ENCODE measurements at regions not wholly inside any gene's neighbourhood (a gene's known extent, or its start where the extent isn't known, plus 50 kb on each side); places are given as distances from the start of the nearest gene placed in this dataset.

DNA sequence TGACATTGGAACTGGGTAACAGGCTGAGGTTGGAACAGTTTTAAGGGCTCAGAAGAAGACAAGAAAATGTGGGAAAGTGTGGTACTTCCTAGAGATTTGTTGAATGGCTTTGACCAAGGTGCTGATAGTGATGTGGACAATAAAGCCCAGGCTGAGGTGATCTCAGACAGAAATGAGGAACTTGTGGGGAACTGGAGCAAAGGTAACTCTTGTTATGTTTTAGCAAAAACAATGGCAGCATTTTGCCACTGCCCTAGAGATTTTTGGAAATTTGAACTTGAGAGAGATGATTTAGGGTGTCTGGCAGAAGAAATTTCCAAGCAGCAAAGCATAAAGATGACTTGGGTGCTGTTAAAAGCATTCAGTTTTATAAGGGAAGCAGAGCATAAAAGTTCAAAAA lies 474.7 kb upstream of the ADGRB3 start:
- no peaks in the 10 kb centered on the region for H3K79me1 ChIP-seq (ENCODE audit: low read depth, low read length)
- H3K18ac ChIP-seq (ENCODE audit: low read length): no peak overlapping the region
- no peak overlapping the region for H2BK12ac ChIP-seq (ENCODE audit: low read length)
- no peak overlapping the region for H3K4me2 ChIP-seq (ENCODE audit: insufficient read depth, low read length, poor library complexity, severe bottlenecking)
- no peak overlapping the region for H3K4ac ChIP-seq (ENCODE audit: low read length)
- no peak overlapping the region for H3K23ac ChIP-seq (ENCODE audit: low read depth, low read length, poor library complexity)
- H3K9me3 ChIP-seq (replicated peaks in 1 of 2; ENCODE audit: control insufficient read depth in 2 of 2, insufficient read depth in 1 of 2, low read depth in 1 of 2, low read length in 2 of 2): peaks cover 3 to 4% of the 10 kb centered on the region in 2 donors
- no peaks in the 10 kb centered on the region for H3K27me3 ChIP-seq (ENCODE audit: control insufficient read depth in 3 of 3, insufficient read depth in 3 of 3, low read depth in 1 of 3, low read length in 3 of 3)
- H2BK5ac ChIP-seq (ENCODE audit: low read length): no peak overlapping the region
- H2BK120ac ChIP-seq (ENCODE audit: low read depth, low read length): no peak overlapping the region
- no peaks in the 10 kb centered on the region for H3K36me3 ChIP-seq (replicated peaks in 1 of 2; ENCODE audit: control insufficient read depth in 2 of 2, insufficient read depth in 2 of 2, low read length in 2 of 2)
- H2AK5ac ChIP-seq (ENCODE audit: low read depth, low read length): no peak overlapping the region
- no peak overlapping the region for H3K9ac ChIP-seq (ENCODE audit: low read depth, low read length, poor library complexity)
- no peak overlapping the region for H2BK15ac ChIP-seq (ENCODE audit: low read length)
- H3K4me1 ChIP-seq (ENCODE audit: control insufficient read depth in 2 of 2, insufficient read depth in 1 of 2, low read depth in 1 of 2, low read length in 2 of 2): no peaks in the 10 kb centered on the region
- H3K14ac ChIP-seq (ENCODE audit: low read length): no peak overlapping the region
- H3K27ac ChIP-seq (replicated peaks; ENCODE audit: low read length): no peak overlapping the region
- DNase-seq (ENCODE audit: low spot score): no peak
- no peak overlapping the region for H2AFZ ChIP-seq (ENCODE audit: low read length)
- no peak overlapping the region for H3K4me3 ChIP-seq (ENCODE audit: low read length in 2 of 2)
- H4K91ac ChIP-seq (ENCODE audit: low read depth, low read length, poor library complexity): no peak overlapping the region
- H4K8ac ChIP-seq (ENCODE audit: low read depth, low read length): no peak overlapping the region

DNA sequence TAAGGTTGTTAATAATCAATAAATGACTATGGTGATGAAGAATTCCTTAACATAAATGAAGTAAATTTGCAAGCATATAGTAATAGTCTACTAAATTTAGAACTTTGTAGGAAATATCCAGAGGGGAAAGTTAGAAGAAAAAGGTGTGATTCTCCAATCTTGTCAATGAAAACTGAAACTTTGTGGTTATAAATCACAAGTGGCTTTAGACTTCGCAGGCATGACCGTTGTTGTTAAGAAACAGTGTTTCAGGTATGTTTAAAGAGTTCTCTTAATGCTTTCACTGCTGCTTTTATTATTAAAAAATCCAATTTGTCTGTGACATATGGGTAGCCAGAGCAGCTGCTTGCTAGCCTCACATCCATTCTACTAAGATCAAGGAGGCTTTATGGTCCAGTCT lies 475.6 kb upstream of the ADGRB3 start:
- no peak overlapping the region for H2BK15ac ChIP-seq (ENCODE audit: low read length)
- no CpG with 5 or more reads among the region's 2 CpGs for whole genome bisulfite sequencing, 2 donors (ENCODE audit: extremely low coverage in 2 of 2, insufficient read length in 2 of 2, insufficient replicate concordance in 1 of 2)

DNA sequence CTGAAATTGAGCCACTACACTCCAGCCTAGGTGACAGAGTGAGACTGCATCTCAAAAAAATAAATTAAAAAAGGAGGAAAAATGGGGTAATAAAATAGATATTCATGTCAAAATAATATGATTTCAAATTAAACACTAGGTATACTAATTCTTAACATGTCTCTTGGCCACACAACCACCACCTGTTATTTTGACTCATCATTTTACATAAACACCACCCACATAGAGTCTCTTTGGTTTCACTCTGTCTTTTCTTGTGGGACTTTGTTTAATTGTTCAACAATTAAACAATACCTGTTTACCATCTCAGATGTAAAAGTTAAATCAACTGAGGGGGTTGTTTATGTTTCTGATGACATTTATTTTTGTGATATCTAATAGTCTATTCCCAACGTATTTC lies 476.8 kb upstream of the ADGRB3 start:
- WGBS, 2 donors (ENCODE audit: extremely low coverage in 2 of 2, insufficient read length in 2 of 2, insufficient replicate concordance in 1 of 2): no CpG with 5 or more reads among the region's 1 CpG
- Histone ChIP-seq H2BK120ac (ENCODE audit: low read depth, low read length) (no peak overlapping the region), H3K18ac (ENCODE audit: low read length) (no peak overlapping the region), H3K9ac (ENCODE audit: low read depth, low read length, poor library complexity) (no peak overlapping the region), H2BK5ac (ENCODE audit: low read length) (no peak overlapping the region), H2AFZ (ENCODE audit: low read length) (no peak overlapping the region), H3K36me3 (replicated peaks in 1 of 2; ENCODE audit: control insufficient read depth in 2 of 2, insufficient read depth in 2 of 2, low read length in 2 of 2) (no peaks in the 10 kb centered on the region), H4K8ac (ENCODE audit: low read depth, low read length) (no peak overlapping the region), H4K91ac (ENCODE audit: low read depth, low read length, poor library complexity) (no peak overlapping the region), H2BK15ac (ENCODE audit: low read length) (no peak overlapping the region), H3K4me3 (ENCODE audit: low read length in 2 of 2) (no peak overlapping the region), H3K27ac (replicated peaks; ENCODE audit: low read length) (no peak overlapping the region), H2BK12ac (ENCODE audit: low read length) (no peak overlapping the region), H3K4me2 (ENCODE audit: insufficient read depth, low read length, poor library complexity, severe bottlenecking) (no peak overlapping the region), H3K27me3 (ENCODE audit: control insufficient read depth in 3 of 3, insufficient read depth in 3 of 3, low read depth in 1 of 3, low read length in 3 of 3) (no peaks in the 10 kb centered on the region), H3K79me1 (ENCODE audit: low read depth, low read length) (no peaks in the 10 kb centered on the region), H3K4me1 (ENCODE audit: control insufficient read depth in 2 of 2, insufficient read depth in 1 of 2, low read depth in 1 of 2, low read length in 2 of 2) (no peaks in the 10 kb centered on the region), H3K4ac (ENCODE audit: low read length) (no peak overlapping the region), H3K9me3 (replicated peaks in 1 of 2; ENCODE audit: control insufficient read depth in 2 of 2, insufficient read depth in 1 of 2, low read depth in 1 of 2, low read length in 2 of 2) (peaks cover 3 to 4% of the 10 kb centered on the region in 2 donors), H3K23ac (ENCODE audit: low read depth, low read length, poor library complexity) (no peak overlapping the region), H2AK5ac (ENCODE audit: low read depth, low read length) (no peak overlapping the region), H3K14ac (ENCODE audit: low read length) (no peak overlapping the region)
- no peak for DNase-seq (ENCODE audit: low spot score)

More for the DNA sequence above, 475.6 kb upstream of the ADGRB3 start:
- Histone ChIP-seq H2BK120ac (ENCODE audit: low read depth, low read length) (no peak overlapping the region), H3K14ac (ENCODE audit: low read length) (no peak overlapping the region), H3K27ac (replicated peaks; ENCODE audit: low read length) (no peak overlapping the region), H3K9me3 (replicated peaks in 1 of 2; ENCODE audit: control insufficient read depth in 2 of 2, insufficient read depth in 1 of 2, low read depth in 1 of 2, low read length in 2 of 2) (peaks cover 3 to 4% of the 10 kb centered on the region in 2 donors), H3K27me3 (ENCODE audit: control insufficient read depth in 3 of 3, insufficient read depth in 3 of 3, low read depth in 1 of 3, low read length in 3 of 3) (no peaks in the 10 kb centered on the region), H3K4me3 (ENCODE audit: low read length in 2 of 2) (no peak overlapping the region), H3K23ac (ENCODE audit: low read depth, low read length, poor library complexity) (no peak overlapping the region), H4K8ac (ENCODE audit: low read depth, low read length) (no peak overlapping the region), H2AK5ac (ENCODE audit: low read depth, low read length) (no peak overlapping the region), H3K18ac (ENCODE audit: low read length) (no peak overlapping the region), H3K4ac (ENCODE audit: low read length) (no peak overlapping the region), H4K91ac (ENCODE audit: low read depth, low read length, poor library complexity) (no peak overlapping the region), H2BK5ac (ENCODE audit: low read length) (no peak overlapping the region), H2BK12ac (ENCODE audit: low read length) (no peak overlapping the region), H3K4me1 (ENCODE audit: control insufficient read depth in 2 of 2, insufficient read depth in 1 of 2, low read depth in 1 of 2, low read length in 2 of 2) (no peaks in the 10 kb centered on the region), H3K9ac (ENCODE audit: low read depth, low read length, poor library complexity) (no peak overlapping the region), H2AFZ (ENCODE audit: low read length) (no peak overlapping the region), H3K79me1 (ENCODE audit: low read depth, low read length) (no peaks in the 10 kb centered on the region), H3K36me3 (replicated peaks in 1 of 2; ENCODE audit: control insufficient read depth in 2 of 2, insufficient read depth in 2 of 2, low read length in 2 of 2) (no peaks in the 10 kb centered on the region), H3K4me2 (ENCODE audit: insufficient read depth, low read length, poor library complexity, severe bottlenecking) (no peak overlapping the region)
- no peak for DNase-seq (ENCODE audit: low spot score)

DNA sequence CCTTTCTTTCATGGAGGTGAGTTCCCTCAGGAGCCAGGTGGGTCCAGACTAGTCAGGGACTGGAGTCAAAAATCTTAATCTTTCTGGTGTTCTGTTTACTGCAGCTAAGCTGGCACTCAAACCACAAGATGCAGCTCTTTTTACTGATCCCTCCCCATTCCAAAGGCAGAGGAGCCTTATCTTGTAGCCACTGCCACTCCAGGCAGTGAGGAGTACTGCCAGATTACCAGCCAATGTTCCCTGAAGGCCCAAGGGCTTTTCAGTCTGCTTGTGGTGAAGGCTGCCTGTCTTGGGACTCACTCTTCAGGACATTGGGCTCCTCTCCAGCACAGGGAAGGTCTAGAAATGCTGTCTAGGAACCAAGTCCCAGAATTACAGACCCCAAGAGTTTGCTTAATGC lies 490.4 kb upstream of the ADGRB3 start:
- Histone ChIP-seq H2BK120ac (ENCODE audit: low read depth, low read length) (no peak overlapping the region), H3K27me3 (ENCODE audit: control insufficient read depth in 3 of 3, insufficient read depth in 3 of 3, low read depth in 1 of 3, low read length in 3 of 3) (no peaks in the 10 kb centered on the region), H3K36me3 (replicated peaks in 1 of 2; ENCODE audit: control insufficient read depth in 2 of 2, insufficient read depth in 2 of 2, low read length in 2 of 2) (no peaks in the 10 kb centered on the region), H4K91ac (ENCODE audit: low read depth, low read length, poor library complexity) (no peak overlapping the region), H2BK5ac (ENCODE audit: low read length) (no peak overlapping the region), H2BK12ac (ENCODE audit: low read length) (no peak overlapping the region), H3K79me1 (ENCODE audit: low read depth, low read length) (no peaks in the 10 kb centered on the region), H3K18ac (ENCODE audit: low read length) (no peak overlapping the region), H3K9ac (ENCODE audit: low read depth, low read length, poor library complexity) (no peak overlapping the region), H3K9me3 (replicated peaks in 1 of 2; ENCODE audit: control insufficient read depth in 2 of 2, insufficient read depth in 1 of 2, low read depth in 1 of 2, low read length in 2 of 2) (peaks cover 4 to 5% of the 10 kb centered on the region in 2 donors), H4K8ac (ENCODE audit: low read depth, low read length) (no peak overlapping the region), H2BK15ac (ENCODE audit: low read length) (no peak overlapping the region), H3K4me3 (ENCODE audit: low read length in 2 of 2) (no peak overlapping the region), H3K4me2 (ENCODE audit: insufficient read depth, low read length, poor library complexity, severe bottlenecking) (no peak overlapping the region), H3K23ac (ENCODE audit: low read depth, low read length, poor library complexity) (no peak overlapping the region), H3K27ac (replicated peaks; ENCODE audit: low read length) (no peak overlapping the region), H2AFZ (ENCODE audit: low read length) (no peak overlapping the region), H3K4me1 (ENCODE audit: control insufficient read depth in 2 of 2, insufficient read depth in 1 of 2, low read depth in 1 of 2, low read length in 2 of 2) (peaks cover 0 to 5% of the 10 kb centered on the region in 2 donors), H3K4ac (ENCODE audit: low read length) (no peak overlapping the region), H2AK5ac (ENCODE audit: low read depth, low read length) (no peak overlapping the region), H3K14ac (ENCODE audit: low read length) (no peak overlapping the region)
- no peak for DNase-seq (ENCODE audit: low spot score)

All from neuronal stem cell (in vitro differentiated cells).